Activated B cell treated with CpG ODN at 0.5 μM for 24 hours (primary cell): ENCODE measurements at regions not wholly inside any gene's neighbourhood (a gene's known extent, or its start where the extent isn't known, plus 50 kb on each side); places are given as distances from the start of the nearest gene placed in this dataset.

Experiments used
- ATAC-seq: fragments of 200-7000 bp; cut with Tn5 transposase; one replicate; pipeline ENCODE4 v1.10.0; 2021; ENCODE audit warnings: low read depth, mild to moderate bottlenecking, moderate library complexity
- CTCF ChIA-PET: fragments of 350-600 bp; sonication (Branson Sonifier 250); formaldehyde crosslinking; loops from one replicate; lab custom pipeline; 2021; ENCODE audit warnings: antibody characterized with exemption; lab: Charles Lee
- POLR2A ChIA-PET: fragments of 350-600 bp; sonication (Branson Sonifier 250); formaldehyde crosslinking; loops from one replicate; lab custom pipeline; 2021; ENCODE audit warnings: antibody characterized with exemption; lab: Charles Lee
- DNase-seq: peaks from one replicate; pipeline ENCODE4 v3.0.0; 2022
- H3K27ac Mint-ChIP-seq: one replicate; pipeline ENCODE4 v1.8.0; 2020; ENCODE audit warnings: mixed read lengths
- H3K27me3 Mint-ChIP-seq: one replicate; pipeline ENCODE4 v1.8.0; 2021; ENCODE audit warnings: mixed read lengths
- H3K36me3 Mint-ChIP-seq: one replicate; pipeline ENCODE4 v1.8.0; 2021; ENCODE audit warnings: low read depth, mixed read lengths
- H3K4me1 Mint-ChIP-seq: one replicate; pipeline ENCODE4 v1.8.0; 2021; ENCODE audit warnings: mixed read lengths
- H3K4me3 Mint-ChIP-seq: one replicate; pipeline ENCODE4 v1.8.0; 2020; ENCODE audit warnings: mild to moderate bottlenecking, mixed read lengths
- H3K9me3 Mint-ChIP-seq: one replicate; pipeline ENCODE4 v1.8.0; 2020; ENCODE audit warnings: mixed read lengths
- CTCF ChIP-seq: fragments of 200-600 bp; IDR thresholded peaks from one replicate; pipeline ENCODE4 v1.8.0; 2022; ENCODE audit warnings: antibody characterized with exemption, mild to moderate bottlenecking
- intact Hi-C: fragments of 100-400 bp; cut with micrococcal nuclease; formaldehyde crosslinking; loops from one replicate; pipeline ENCODE4 v1.15.1; 2024

GRCh38 chr3:132871956-132872355, 149.7 kb upstream of the NPHP3 start:
- CTCF ChIA-PET: no interaction called here
- Mint-ChIP-seq H3K36me3 (no peaks in the 10 kb centered on the region), H3K4me1 (no peaks in the 10 kb centered on the region), H3K27me3 (no peaks in the 10 kb centered on the region), H3K9me3 (no peaks in the 10 kb centered on the region), H3K27ac (no peak overlapping the region), H3K4me3 (no peak overlapping the region)
- POLR2A ChIA-PET: no interaction called here
- TF ChIP-seq CTCF: no peak
- no peak for DNase-seq
- intact Hi-C loops: no loop called here
- no peak for ATAC-seq

- H3K4me1 Mint-ChIP-seq: no peaks in the 10 kb centered on the region
- no peaks in the 10 kb centered on the region for H3K36me3 Mint-ChIP-seq
- CTCF ChIA-PET: no interaction called here
- TF ChIP-seq CTCF: no peak
- peaks cover 3% of the 10 kb centered on the region for H3K27me3 Mint-ChIP-seq
- H3K27ac Mint-ChIP-seq: no peak overlapping the region
- intact Hi-C loops: no loop called here
- ATAC-seq: no peak
- no peak for DNase-seq
- POLR2A ChIA-PET: no interaction called here
- no peaks in the 10 kb centered on the region for H3K9me3 Mint-ChIP-seq
- H3K4me3 Mint-ChIP-seq: no peak overlapping the region
Measured at GRCh38 chr3:132870541-132870940, 148.3 kb upstream of the NPHP3 start.

GRCh38 chr3:132867956-132868355, 145.7 kb upstream of the NPHP3 start:
- Mint-ChIP-seq H3K9me3 (no peaks in the 10 kb centered on the region), H3K27ac (no peak overlapping the region), H3K4me3 (no peak overlapping the region), H3K4me1 (no peaks in the 10 kb centered on the region), H3K36me3 (no peaks in the 10 kb centered on the region), H3K27me3 (peaks cover 3% of the 10 kb centered on the region)
- ChIA-PET CTCF (no interaction called here), POLR2A (no interaction called here)
- DNase-seq (no peak), ATAC-seq (no peak)
- no peak for TF ChIP-seq CTCF
- intact Hi-C loops: no loop called here

GRCh38 chr3:132867526-132867925, 145.3 kb upstream of the NPHP3 start:
- DNase-seq (no peak), ATAC-seq (no peak)
- Mint-ChIP-seq H3K36me3 (no peaks in the 10 kb centered on the region), H3K9me3 (no peaks in the 10 kb centered on the region), H3K4me1 (no peaks in the 10 kb centered on the region), H3K27me3 (peaks cover 3% of the 10 kb centered on the region), H3K4me3 (no peak overlapping the region), H3K27ac (no peak overlapping the region)
- no peak for TF ChIP-seq CTCF
- POLR2A ChIA-PET: no interaction called here
- intact Hi-C loops: no loop called here
- CTCF ChIA-PET: no interaction called here

- no peak for DNase-seq
- no peaks in the 10 kb centered on the region for H3K4me1 Mint-ChIP-seq
Measured at GRCh38 chr3:132857317-132857716, 135.1 kb upstream of the NPHP3 start.

More at GRCh38 chr3:132857317-132857716, 135.1 kb upstream of the NPHP3 start:
- no peak for TF ChIP-seq CTCF
- no peaks in the 10 kb centered on the region for H3K36me3 Mint-ChIP-seq
- H3K27ac Mint-ChIP-seq: no peak overlapping the region
- no peaks in the 10 kb centered on the region for H3K27me3 Mint-ChIP-seq
- POLR2A ChIA-PET: no interaction called here
- CTCF ChIA-PET: no interaction called here
- no peaks in the 10 kb centered on the region for H3K9me3 Mint-ChIP-seq
- intact Hi-C loops: no loop called here
- no peak overlapping the region for H3K4me3 Mint-ChIP-seq
- no peak for ATAC-seq
